H1 (cell line): ENCODE measurements at regions not wholly inside any gene's neighbourhood (a gene's known extent, or its start where the extent isn't known, plus 50 kb on each side); places are given as distances from the start of the nearest gene placed in this dataset.

Experiments used
- CTCF ChIA-PET: fragments of 300-600 bp; sonication (Branson Sonifier 250); formaldehyde crosslinking; loops from one replicate; lab custom pipeline; 2021; ENCODE audit not compliant: partially characterized antibody; lab: Charles Lee
- POLR2A ChIA-PET: fragments of 300-600 bp; sonication (Branson Sonifier 250); formaldehyde crosslinking; loops from one replicate; lab custom pipeline; 2021; ENCODE audit warnings: inconsistent platforms; ENCODE audit not compliant: partially characterized antibody; lab: Charles Lee
- DNase-seq, 2 experiments: peaks; one replicate each; pipeline versions ENCODE4 v3.0.0 to v3.0.0-alpha.2; 2010 to 2022; ENCODE audit warnings: low spot score in 2 of 2, low read depth in 1 of 2, mixed read lengths in 1 of 2
- FAIRE-seq: peaks from 2 replicates; lab custom pipeline; 2011; peaks lifted over from hg19 to GRCh38; lab: Jason Lieb, UNC
- H2AFZ ChIP-seq: 2 replicates; pipeline ENCODE4 v1.8.1; 2012; ENCODE audit warnings: low read length, inconsistent platforms
- H2AK5ac ChIP-seq: 2 replicates; pipeline ENCODE4 v1.6.1; 2013; ENCODE audit warnings: low read depth, low read length
- H2BK120ac ChIP-seq: replicated peaks from 2 replicates; pipeline ENCODE3; 2013; ENCODE audit warnings: low read depth, low read length, inconsistent platforms
- H2BK12ac ChIP-seq: 2 replicates; pipeline ENCODE4 v1.6.1; 2013; ENCODE audit warnings: low read depth, low read length
- H2BK15ac ChIP-seq: 2 replicates; pipeline ENCODE4 v1.6.1; 2013; ENCODE audit warnings: low read length
- H2BK20ac ChIP-seq: 2 replicates; pipeline ENCODE4 v1.6.1; 2013; ENCODE audit warnings: low read length
- H2BK5ac ChIP-seq: 2 replicates; pipeline ENCODE4 v1.6.1; 2013; ENCODE audit warnings: low read depth, low read length
- H3K14ac ChIP-seq: 2 replicates; pipeline ENCODE4 v1.6.1; 2013; ENCODE audit warnings: inconsistent platforms; ENCODE audit not compliant: insufficient read length
- H3K18ac ChIP-seq: 2 replicates; pipeline ENCODE4 v1.6.1; 2013; ENCODE audit warnings: low read length; ENCODE audit errors: extremely low read depth
- H3K23ac ChIP-seq: 2 replicates; pipeline ENCODE4 v1.6.1; 2013; ENCODE audit warnings: inconsistent platforms; ENCODE audit not compliant: insufficient read length
- H3K23me2 ChIP-seq: 2 replicates; pipeline ENCODE4 v1.6.1; 2013; ENCODE audit warnings: low read depth, low read length
- H3K27ac ChIP-seq: 2 replicates; pipeline ENCODE4 v1.6.1; 2011; ENCODE audit warnings: low read depth, low read length, inconsistent platforms
- H3K27me3 ChIP-seq, 4 experiments: replicated peaks in 1 of 4; 1 replicate in 1 of 4; 2 replicates in 3 of 4; pipeline versions ENCODE4 v1.6.1 to v1.8.1; 2011 to 2013; ENCODE audit warnings: low read length in 3 of 4, mild to moderate bottlenecking in 3 of 4, inconsistent platforms in 2 of 4, mixed read lengths in 2 of 4, moderate library complexity in 1 of 4; ENCODE audit not compliant: control insufficient read depth in 3 of 4, insufficient read depth in 3 of 4; ENCODE audit errors: extremely low read depth in 1 of 4
- H3K36me3 ChIP-seq, 4 experiments: 2 replicates each; pipeline versions ENCODE4 v1.6.1 to v1.8.1; 2011 to 2013; ENCODE audit warnings: mild to moderate bottlenecking in 4 of 4, low read length in 3 of 4, moderate library complexity in 2 of 4, control low read depth in 1 of 4, inconsistent platforms in 1 of 4; ENCODE audit not compliant: insufficient read depth in 4 of 4, control insufficient read depth in 2 of 4
- H3K4ac ChIP-seq: replicated peaks from 2 replicates; pipeline ENCODE3; 2013; ENCODE audit warnings: low read length, low read depth, mixed read lengths, inconsistent platforms; ENCODE audit not compliant: insufficient read length
- H3K4me1 ChIP-seq, 4 experiments: replicated peaks in 1 of 4; 1 replicate in 1 of 4; 2 replicates in 3 of 4; pipeline versions ENCODE4 v1.6.1 to v1.8.1; 2011 to 2013; ENCODE audit warnings: low read length in 3 of 4, inconsistent platforms in 2 of 4, mixed read lengths in 1 of 4; ENCODE audit not compliant: insufficient read depth in 4 of 4, control insufficient read depth in 3 of 4
- H3K4me2 ChIP-seq, 2 experiments: 2 replicates each; pipeline versions ENCODE4 v1.6.1 to v1.8.1; 2011 to 2013; ENCODE audit warnings: low read depth in 2 of 2, low read length in 2 of 2, control low read depth in 1 of 2, inconsistent platforms in 1 of 2, mild to moderate bottlenecking in 1 of 2; ENCODE audit not compliant: insufficient read depth in 1 of 2
- H3K4me3 ChIP-seq, 4 experiments: fragments of 200-600, 300-600 bp in 1 of 4; sonication (generic), shearing (Covaris generic), sonication (Bioruptor Twin) in 1 of 4; 2 replicates each; pipeline versions ENCODE4 v1.5.1 to v1.8.1; 2011 to 2016; ENCODE audit warnings: low read length in 4 of 4, low read depth in 3 of 4, control low read depth in 2 of 4, inconsistent platforms in 2 of 4, mild to moderate bottlenecking in 2 of 4, mixed read lengths in 1 of 4, moderate library complexity in 1 of 4; ENCODE audit not compliant: insufficient read depth in 2 of 4; ENCODE audit errors: extremely low read depth in 1 of 4
- H3K56ac ChIP-seq: replicated peaks from 2 replicates; pipeline ENCODE3; 2013; ENCODE audit warnings: low read depth, mild to moderate bottlenecking, mixed read lengths, low read length, inconsistent platforms; ENCODE audit not compliant: insufficient read length
- H3K79me1 ChIP-seq: 2 replicates; pipeline ENCODE4 v1.6.1; 2013; ENCODE audit warnings: low read depth, low read length, control low read depth
- H3K79me2 ChIP-seq, 2 experiments: 2 replicates each; pipeline versions ENCODE4 v1.6.1 to v1.8.1; 2012 to 2013; ENCODE audit warnings: low read length in 2 of 2, mild to moderate bottlenecking in 2 of 2, inconsistent platforms in 1 of 2; ENCODE audit not compliant: insufficient read depth in 2 of 2, control insufficient read depth in 1 of 2
- H3K9ac ChIP-seq, 4 experiments: replicated peaks in 1 of 4; 1 replicate in 1 of 4; 2 replicates in 3 of 4; pipeline versions ENCODE4 v1.6.1 to v1.8.1; 2011 to 2013; ENCODE audit warnings: low read depth in 3 of 4, low read length in 3 of 4, control low read depth in 2 of 4, mild to moderate bottlenecking in 2 of 4, moderate library complexity in 2 of 4, inconsistent platforms in 1 of 4; ENCODE audit errors: extremely low read depth in 1 of 4
- H3K9me3 ChIP-seq, 2 experiments: 2 replicates each; pipeline versions ENCODE4 v1.6.1 to v1.8.1; 2012 to 2013; ENCODE audit warnings: mild to moderate bottlenecking in 2 of 2, moderate library complexity in 2 of 2, control low read depth in 1 of 2, inconsistent platforms in 1 of 2, low read depth in 1 of 2, low read length in 1 of 2, mixed read lengths in 1 of 2; ENCODE audit not compliant: insufficient read depth in 2 of 2
- H4K20me1 ChIP-seq, 2 experiments: replicated peaks in 1 of 2; 2 replicates each; pipeline versions ENCODE3 to v1.8.1; 2011 to 2013; ENCODE audit warnings: inconsistent platforms in 2 of 2, low read length in 2 of 2, mild to moderate bottlenecking in 1 of 2; ENCODE audit not compliant: insufficient read depth in 2 of 2, control insufficient read depth in 1 of 2
- H4K5ac ChIP-seq: 2 replicates; pipeline ENCODE4 v1.6.1; 2013; ENCODE audit warnings: low read length, low read depth, mixed read lengths, inconsistent platforms; ENCODE audit not compliant: insufficient read length
- H4K8ac ChIP-seq: 2 replicates; pipeline ENCODE4 v1.8.0; 2013; ENCODE audit warnings: mild to moderate bottlenecking, moderate library complexity, low read length, inconsistent platforms; ENCODE audit not compliant: insufficient read depth; ENCODE audit errors: extremely low read depth
- H4K91ac ChIP-seq: replicated peaks from 2 replicates; pipeline ENCODE3; 2013; ENCODE audit warnings: low read length, mixed read lengths, inconsistent platforms; ENCODE audit not compliant: insufficient read length
- CBX5 ChIP-seq: fragments of 300-800, 300-1000 bp; sonication (generic); IDR thresholded peaks from 2 replicates; pipeline ENCODE4 v1.7.1; 2016; ENCODE audit warnings: antibody characterized with exemption, low read length, low read depth
- CEBPB ChIP-seq: IDR thresholded peaks from 2 replicates; pipeline ENCODE4 v1.6.1; 2012; ENCODE audit warnings: low read depth, low read length
- CTBP2 ChIP-seq: IDR thresholded peaks from 2 replicates; pipeline ENCODE4 v1.7.0; 2011; ENCODE audit warnings: borderline replicate concordance, mild to moderate bottlenecking, moderate library complexity, mixed read lengths, low read length; ENCODE audit not compliant: insufficient read depth, insufficient read length
- HDAC6 ChIP-seq: IDR thresholded peaks from one replicate; pipeline ENCODE4 v1.7.1; 2012; ENCODE audit warnings: low read depth, mild to moderate bottlenecking, inconsistent platforms, low read length, moderate library complexity
- POLR2A ChIP-seq, 2 experiments: IDR thresholded peaks; 1 replicate in 1 of 2; 2 replicates in 1 of 2; pipeline ENCODE4 v1.6.1; 2011; ENCODE audit warnings: low read depth in 2 of 2, low read length in 2 of 2, mild to moderate bottlenecking in 2 of 2; ENCODE audit errors: control extremely low read depth in 1 of 2
- YY1 ChIP-seq: IDR thresholded peaks from 2 replicates; pipeline ENCODE4 v1.6.1; 2011; ENCODE audit warnings: low read depth, mild to moderate bottlenecking, low read length
- WGBS, 2 experiments: shearing (Covaris generic) in 1 of 2; methylation state at CpG; one replicate each; pipeline versions ENCODE4 v1.1.6 to v1.1.7; 2013 to 2015; ENCODE audit warnings: low lambda C conversion rate in 2 of 2, mixed read lengths in 2 of 2, inconsistent platforms in 1 of 2, low coverage in 1 of 2, missing lambda C conversion rate in 1 of 2; ENCODE audit not compliant: insufficient replicate concordance in 2 of 2, insufficient coverage in 1 of 2, insufficient read length in 1 of 2; ENCODE audit errors: extremely low coverage in 1 of 2, missing lambda C conversion rate in 1 of 2; 5-methylcytosine and 5-hydroxymethylcytosine counted together

GRCh38 chr2:217657252-217657651 is 345.5 kb downstream of the TNS1 start:
- no peaks in the 10 kb centered on the region for H3K4me1 ChIP-seq
- H3K79me1 ChIP-seq: no peaks in the 10 kb centered on the region
- DNase-seq (no peak), FAIRE-seq (no peak)
- H3K18ac ChIP-seq: no peak overlapping the region
- no peak overlapping the region for H2BK20ac ChIP-seq
- no peak overlapping the region for H4K8ac ChIP-seq
- H3K23ac ChIP-seq: no peak overlapping the region
- no peak overlapping the region for H2BK15ac ChIP-seq
- H3K36me3 ChIP-seq: no peaks in the 10 kb centered on the region
- H3K27me3 ChIP-seq: peaks cover 0 to 2% (median 0%) of the 10 kb centered on the region in 4 experiments; a peak in 1 of 7 replicates
- no peaks in the 10 kb centered on the region for H4K20me1 ChIP-seq
- no peak overlapping the region for H3K14ac ChIP-seq
- H2BK120ac ChIP-seq: no peak overlapping the region
- no peaks in the 10 kb centered on the region for H3K9me3 ChIP-seq
- no peak overlapping the region for H2BK5ac ChIP-seq
- H3K9ac ChIP-seq: no peak overlapping the region
- ChIA-PET CTCF (no interaction called here), POLR2A (no interaction called here)
- no peaks in the 10 kb centered on the region for H3K23me2 ChIP-seq
- H3K27ac ChIP-seq: no peak overlapping the region
- no peak overlapping the region for H3K4me3 ChIP-seq
- H2AK5ac ChIP-seq: no peak overlapping the region
- no peak overlapping the region for H4K91ac ChIP-seq
- WGBS, 2 experiments: 85% methylated on average over 9 of the region's 9 CpGs; no CpG with 5 or more reads in 1 of the 2 experiments
- no peak overlapping the region for H2BK12ac ChIP-seq
- H3K79me2 ChIP-seq: no peaks in the 10 kb centered on the region
- H3K4me2 ChIP-seq: no peak overlapping the region
- peak overlapping the region; percentile 16 for H3K4ac ChIP-seq
- no peak overlapping the region for H4K5ac ChIP-seq
- H3K56ac ChIP-seq: no peak overlapping the region
- TF ChIP-seq POLR2A (IDR thresholded peaks at IDR 0.05; ENCODE audit: control extremely low read depth in 1 of 2, low read depth in 2 of 2, low read length in 2 of 2) (no peak), YY1 (no peak), CBX5 (no peak), CEBPB (no peak), CTBP2 (no peak), HDAC6 (no peak)
- H2AFZ ChIP-seq: no peak overlapping the region
